ENCODE measurements at regions not wholly inside any gene's neighbourhood (a gene's known extent, or its start where the extent isn't known, plus 50 kb on each side); places are given as distances from the start of the nearest gene placed in this dataset.

- DNase-seq (ENCODE audit: low read depth), result no peak
- TF ChIP-seq CTCF (IDR thresholded peaks at IDR 0.05; ENCODE audit: low read depth, low read length, missing control alignments), result no peak
Measured at GRCh38 chrX:98514032-98514431, 1630.3 kb downstream of the RPA4 start.

GRCh38 chrX:98516120-98516519, 1632.4 kb downstream of the RPA4 start:
- no peak for DNase-seq (ENCODE audit: low read depth)
- no peak overlapping the region for H3K4me3 ChIP-seq (ENCODE audit: low read depth, low read length)
- no peak for TF ChIP-seq CTCF (IDR thresholded peaks at IDR 0.05; ENCODE audit: low read depth, low read length, missing control alignments)

More at GRCh38 chrX:98514032-98514431, 1630.3 kb downstream of the RPA4 start:
- no peak overlapping the region for H3K4me3 ChIP-seq (ENCODE audit: low read depth, low read length)

- H3K4me3 ChIP-seq (ENCODE audit: low read depth, low read length), result no peak overlapping the region
- no peak for DNase-seq (ENCODE audit: low read depth)
- no peak for TF ChIP-seq CTCF (IDR thresholded peaks at IDR 0.05; ENCODE audit: low read depth, low read length, missing control alignments)
Measured at GRCh38 chrX:98523026-98523425, 1639.3 kb downstream of the RPA4 start.

GRCh38 chrX:98523521-98523920, 1639.8 kb downstream of the RPA4 start:
- DNase-seq (ENCODE audit: low read depth), result no peak
- no peak overlapping the region for H3K4me3 ChIP-seq (ENCODE audit: low read depth, low read length)

GRCh38 chrX:98548519-98548918, 1664.8 kb downstream of the RPA4 start:
- no peak for TF ChIP-seq CTCF (IDR thresholded peaks at IDR 0.05; ENCODE audit: low read depth, low read length, missing control alignments)
- no peak for DNase-seq (ENCODE audit: low read depth)
- H3K4me3 ChIP-seq (ENCODE audit: low read depth, low read length), result no peak overlapping the region

More at GRCh38 chrX:98523521-98523920, 1639.8 kb downstream of the RPA4 start:
- TF ChIP-seq CTCF (IDR thresholded peaks at IDR 0.05; ENCODE audit: low read depth, low read length, missing control alignments), result no peak

GRCh38 chrX:98568795-98569194, 1685.1 kb downstream of the RPA4 start:
- TF ChIP-seq CTCF (IDR thresholded peaks at IDR 0.05; ENCODE audit: low read depth, low read length, missing control alignments), result no peak
- no peak for DNase-seq (ENCODE audit: low read depth)
- H3K4me3 ChIP-seq (ENCODE audit: low read depth, low read length), result no peak overlapping the region

- DNase-seq (ENCODE audit: low read depth), result no peak
- no peak overlapping the region for H3K4me3 ChIP-seq (ENCODE audit: low read depth, low read length)
- no peak for TF ChIP-seq CTCF (IDR thresholded peaks at IDR 0.05; ENCODE audit: low read depth, low read length, missing control alignments)
Measured at GRCh38 chrX:98605941-98606340, 1722.2 kb downstream of the RPA4 start.
